ENCODE measurements at regions not wholly inside any gene's neighbourhood (a gene's known extent, or its start where the extent isn't known, plus 50 kb on each side); places are given as distances from the start of the nearest gene placed in this dataset.

- peak in 1 of 3 donors; percentile 30 for DNase-seq
- no peaks in the 10 kb centered on the region for H3K36me3 ChIP-seq
Measured at GRCh38 chr14:101109981-101110728, 206.6 kb upstream of the RTL1 start.

DNA sequence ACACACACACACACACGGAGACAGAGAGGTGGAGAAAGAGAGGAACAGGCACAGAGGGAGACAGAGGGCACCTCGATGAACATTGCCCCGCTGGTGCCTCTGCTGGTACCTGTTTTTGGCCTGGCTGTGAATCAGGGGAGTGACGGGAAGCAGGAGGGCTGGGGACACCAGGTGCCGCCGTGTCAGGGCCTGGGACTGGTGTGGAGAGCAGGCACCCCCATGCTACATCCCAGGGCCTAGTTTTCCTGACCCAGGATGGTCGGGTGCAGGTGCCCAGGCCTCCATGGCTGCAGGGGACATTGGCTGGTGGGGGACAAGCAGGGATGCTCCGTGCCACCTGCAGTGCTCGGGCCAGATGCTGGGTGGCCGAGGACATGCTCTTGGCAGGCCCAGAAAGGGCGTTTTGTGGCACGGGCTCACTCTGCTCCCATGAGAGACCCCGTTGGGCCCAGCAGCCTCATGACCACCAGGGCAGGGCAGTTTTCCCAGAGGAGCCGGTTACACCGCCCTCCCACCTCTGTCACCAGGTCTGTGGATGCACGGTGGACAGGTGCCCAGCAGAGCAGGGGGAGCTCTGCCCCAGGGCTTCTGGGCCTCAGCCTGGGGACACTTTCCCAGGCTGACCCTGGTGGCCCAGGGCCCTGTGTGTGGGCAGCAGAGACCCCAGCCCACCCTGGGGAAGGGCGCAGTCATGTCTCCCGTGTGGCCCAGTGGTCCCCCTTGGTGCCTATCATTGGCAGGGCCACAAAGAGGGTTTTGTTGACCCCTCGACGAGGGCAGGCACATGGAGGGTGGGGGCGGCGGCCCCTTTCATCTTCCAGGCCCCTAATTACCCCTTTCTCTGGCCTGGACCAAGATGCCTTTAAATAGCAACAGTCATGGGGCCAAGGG lies 207.5 kb upstream of the RTL1 start:
- Histone ChIP-seq H3K4me3 (no peak overlapping the region), H3K27me3 (no peaks in the 10 kb centered on the region), H3K27ac (no peak overlapping the region), H3K9me3 (no peaks in the 10 kb centered on the region), H3K4me1 (no peaks in the 10 kb centered on the region), H3K36me3 (no peaks in the 10 kb centered on the region)
- TF ChIP-seq CTCF (IDR thresholded peaks at IDR 0.05) (no peak), POLR2A (IDR thresholded peaks at IDR 0.05) (no peak)
- DNase-seq: peak in 1 of 3 donors; percentile 14

More at GRCh38 chr14:101109981-101110728, 206.6 kb upstream of the RTL1 start:
- Histone ChIP-seq H3K9me3 (no peaks in the 10 kb centered on the region), H3K4me1 (no peaks in the 10 kb centered on the region), H3K4me3 (no peak overlapping the region), H3K27me3 (no peaks in the 10 kb centered on the region), H3K27ac (no peak overlapping the region)
- TF ChIP-seq CTCF (IDR thresholded peaks at IDR 0.05) (no peak), POLR2A (IDR thresholded peaks at IDR 0.05) (no peak)

DNA sequence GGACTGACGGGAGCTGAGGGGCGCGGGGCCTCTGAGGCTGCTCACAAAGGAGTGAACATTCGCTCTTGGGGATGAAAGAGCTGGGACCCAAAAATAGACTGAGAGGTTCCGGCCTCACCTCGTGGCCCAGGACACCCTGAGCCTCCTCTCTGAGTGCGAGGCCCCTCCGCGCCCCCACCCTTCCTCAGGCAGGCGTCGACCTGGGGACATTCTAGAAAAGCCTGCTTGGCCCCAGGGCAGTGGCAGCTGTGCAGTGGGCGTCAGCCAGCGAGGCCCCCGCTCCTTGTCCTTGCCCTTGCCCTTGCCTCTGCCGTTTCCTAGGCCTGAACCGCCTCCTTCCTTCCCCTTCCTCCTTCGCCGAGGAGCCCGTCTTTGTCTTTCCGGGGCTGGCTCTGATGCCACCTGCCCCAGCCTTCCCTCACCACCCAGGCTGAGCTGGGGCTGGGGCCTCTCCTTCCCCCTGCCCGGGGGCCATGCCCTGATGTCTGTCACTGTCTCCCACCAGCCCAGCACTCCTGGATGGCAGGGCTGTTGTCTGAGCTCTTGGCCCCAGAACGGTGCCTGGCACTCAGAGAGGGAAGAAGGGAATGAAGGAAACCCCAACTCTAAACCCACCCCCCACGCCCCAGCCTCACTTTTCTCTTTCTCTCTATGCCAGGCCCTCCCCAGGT lies 208.2 kb upstream of the RTL1 start:
- Histone ChIP-seq H3K4me1 (no peaks in the 10 kb centered on the region), H3K4me3 (no peak overlapping the region), H3K27ac (no peak overlapping the region), H3K36me3 (no peaks in the 10 kb centered on the region), H3K27me3 (no peaks in the 10 kb centered on the region), H3K9me3 (no peaks in the 10 kb centered on the region)
- TF ChIP-seq CTCF (IDR thresholded peaks at IDR 0.05): no peak
- peak in 1 of 3 donors; percentile 34 for DNase-seq

- TF ChIP-seq CTCF (IDR thresholded peaks at IDR 0.05): no peak
- TF ChIP-seq POLR2A (IDR thresholded peaks at IDR 0.05): no peak
- Histone ChIP-seq H3K27ac (no peak overlapping the region), H3K36me3 (no peaks in the 10 kb centered on the region), H3K4me3 (no peak overlapping the region), H3K27me3 (no peaks in the 10 kb centered on the region), H3K4me1 (no peaks in the 10 kb centered on the region), H3K9me3 (no peaks in the 10 kb centered on the region)
- DNase-seq: peak in 2 of 3 donors; percentile 7 to 40
Measured at GRCh38 chr14:101112351-101113107, 209.0 kb upstream of the RTL1 start.

GRCh38 chr14:101113108-101113612 lies 209.6 kb upstream of the RTL1 start:
- Histone ChIP-seq H3K27ac (no peak overlapping the region), H3K9me3 (no peaks in the 10 kb centered on the region), H3K36me3 (no peaks in the 10 kb centered on the region), H3K27me3 (no peaks in the 10 kb centered on the region), H3K4me1 (no peaks in the 10 kb centered on the region), H3K4me3 (no peak overlapping the region)
- DNase-seq: peak in 1 of 3 donors; percentile 22
- no peak for TF ChIP-seq POLR2A (IDR thresholded peaks at IDR 0.05)
- TF ChIP-seq CTCF (IDR thresholded peaks at IDR 0.05): no peak
